K562 (cell line): ENCODE measurements at regions not wholly inside any gene's neighbourhood (a gene's known extent, or its start where the extent isn't known, plus 50 kb on each side); places are given as distances from the start of the nearest gene placed in this dataset.
A peak's percentile ranks its signal among the peaks of the same experiment; 100 is the strongest.

Experiments
- ATAC-seq: fragments of 200-7000 bp; cut with Tn5 transposase; 3 replicates; pipeline ENCODE4 v1.9.1; 2020; ENCODE audit warnings: moderate library complexity
- BruUV-seq: library from RNA; stranded (reverse); fragments of 400-500 nt; replicated peaks from 2 replicates; lab custom pipeline; 2021; lab: Mats Ljungman, UMichigan
- CTCF ChIA-PET: fragments of 300-600 bp; formaldehyde crosslinking; extraction: SDS; loops from one replicate; lab custom pipeline; 2021; ENCODE audit warnings: low intra/inter-chr PET ratio; lab: Yijun Ruan, JAX
- POLR2A ChIA-PET: fragments of 300-600, 350-650 bp; sonication (Branson Sonifier 250); formaldehyde crosslinking; extraction: SDS; loops from one replicate; lab custom pipeline; 2021; ENCODE audit warnings: antibody characterized with exemption, inconsistent platforms; lab: Yijun Ruan, JAX
- DNase-seq, 4 experiments: peaks; one replicate each; pipeline versions ENCODE4 v3.0.0 to v3.0.0-alpha.2; 2011 to 2018; ENCODE audit warnings: low spot score in 3 of 4, mixed read lengths in 3 of 4; ENCODE audit errors: extremely low read depth in 1 of 4
- FAIRE-seq: peaks from 2 replicates; lab custom pipeline; 2011; peaks lifted over from hg19 to GRCh38; lab: Jason Lieb, UNC
- H2AFZ ChIP-seq: 2 replicates; pipeline ENCODE4 v1.6.0; 2011; ENCODE audit warnings: low read depth, low read length, control low read depth, inconsistent platforms
- H3K27ac ChIP-seq: fragments of 200-600 bp; 3 replicates; pipeline ENCODE4 v1.8.0; 2011; ENCODE audit warnings: low read depth, mild to moderate bottlenecking, control low read depth, inconsistent platforms, low read length, moderate library complexity, mixed read lengths; ENCODE audit errors: extremely low read depth
- H3K27me3 ChIP-seq, 2 experiments: fragments of 300-600 bp in 1 of 2; 2 replicates in 1 of 2; 3 replicates in 1 of 2; pipeline versions ENCODE4 v1.6.0 to v1.8.0; 2011; ENCODE audit warnings: inconsistent platforms in 2 of 2, low read length in 2 of 2, mild to moderate bottlenecking in 1 of 2, mixed read lengths in 1 of 2, moderate library complexity in 1 of 2; ENCODE audit not compliant: control insufficient read depth in 2 of 2, insufficient read depth in 2 of 2
- H3K36me3 ChIP-seq: fragments of 300-600 bp; 3 replicates; pipeline ENCODE4 v1.8.0; 2011; ENCODE audit warnings: mild to moderate bottlenecking, low read length, inconsistent platforms; ENCODE audit not compliant: control insufficient read depth, insufficient read depth
- H3K4me1 ChIP-seq, 2 experiments: fragments of 200-600 bp in 1 of 2; replicated peaks in 1 of 2; 2 replicates in 1 of 2; 3 replicates in 1 of 2; pipeline versions ENCODE4 v1.5.1 to v1.8.0; 2011; ENCODE audit warnings: inconsistent platforms in 2 of 2, low read length in 2 of 2, mild to moderate bottlenecking in 1 of 2, mixed read lengths in 1 of 2, moderate library complexity in 1 of 2; ENCODE audit not compliant: control insufficient read depth in 2 of 2, insufficient read depth in 2 of 2
- H3K4me2 ChIP-seq: 2 replicates; pipeline ENCODE4 v1.6.1; 2011; ENCODE audit warnings: low read length, control low read depth, inconsistent platforms, mixed read lengths; ENCODE audit not compliant: insufficient read depth
- H3K4me3 ChIP-seq: fragments of 200-600 bp; sonication (generic), shearing (Covaris generic); 2 replicates; pipeline ENCODE4 v1.5.1; 2016; ENCODE audit warnings: control low read depth, inconsistent platforms
- H3K79me2 ChIP-seq: fragments of 200-600 bp; 3 replicates; pipeline ENCODE4 v1.8.0; 2011; ENCODE audit warnings: low read length, inconsistent platforms; ENCODE audit not compliant: control insufficient read depth, insufficient read depth
- H3K9ac ChIP-seq, 2 experiments: 2 replicates each; pipeline versions ENCODE4 v1.6.0 to v1.6.1; 2011; ENCODE audit warnings: low read depth in 2 of 2, low read length in 2 of 2, control low read depth in 1 of 2, inconsistent platforms in 1 of 2, mild to moderate bottlenecking in 1 of 2, mixed read lengths in 1 of 2; ENCODE audit not compliant: insufficient read depth in 1 of 2
- H3K9me1 ChIP-seq: one replicate; pipeline ENCODE4 v1.6.0; 2011; ENCODE audit warnings: inconsistent platforms, mild to moderate bottlenecking, low read length, moderate library complexity; ENCODE audit not compliant: control insufficient read depth, insufficient read depth
- H3K9me3 ChIP-seq: replicated peaks from 2 replicates; pipeline ENCODE4 v1.5.1; 2011; ENCODE audit warnings: low read depth, low read length, inconsistent platforms; ENCODE audit not compliant: control insufficient read depth, insufficient read depth
- H4K20me1 ChIP-seq: replicated peaks from 2 replicates; pipeline ENCODE4 v1.6.1; 2011; ENCODE audit warnings: low read length, inconsistent platforms, mixed read lengths; ENCODE audit not compliant: control insufficient read depth, insufficient read depth
- DPF2 ChIP-seq: fragments of 450-650 bp; IDR thresholded peaks from 2 replicates; pipeline ENCODE4 v1.6.1; 2016
- L3MBTL2 ChIP-seq: fragments of 450-650 bp; IDR thresholded peaks from 2 replicates; pipeline ENCODE4 v1.6.1; 2016; ENCODE audit warnings: mild to moderate bottlenecking, moderate library complexity
- NFE2 ChIP-seq: IDR thresholded peaks from 2 replicates; pipeline ENCODE4 v1.6.1; 2014; ENCODE audit warnings: antibody characterized with exemption, low read depth
- PHF20 ChIP-seq: fragments of 450-650 bp; IDR thresholded peaks from 2 replicates; pipeline ENCODE4 v1.6.1; 2018; ENCODE audit not compliant: partially characterized antibody
- RAD21 ChIP-seq, 2 experiments: fragments of 250-450 bp in 1 of 2; fragments of 450-650 bp in 1 of 2; sonication (Bioruptor Pico) in 1 of 2; formaldehyde crosslinking in 1 of 2; IDR thresholded peaks in 1 of 2; conservative IDR thresholded peaks in 1 of 2; 2 replicates each; pipeline versions ENCODE4 v1.4.0 to v1.8.0; 2020 to 2022; ENCODE audit warnings: mild to moderate bottlenecking in 2 of 2, moderate library complexity in 1 of 2
- SRSF7 ChIP-seq: fragments of 200-400 bp; formaldehyde crosslinking; optimal IDR thresholded peaks from 2 replicates; pipeline ENCODE3; 2017; ENCODE audit warnings: mild to moderate bottlenecking, low read depth, low read length
- ZNF165 ChIP-seq: fragments of 250-450 bp; sonication (Bioruptor Pico); IDR thresholded peaks from 2 replicates; pipeline ENCODE4 v1.4.0; 2020; ENCODE audit warnings: borderline replicate concordance
- WGBS: fragments of 100-300 bp; shearing (Covaris generic); methylation state at CpG from one replicate; pipeline ENCODE4 v1.1.6; 2016; ENCODE audit warnings: low coverage, mixed read lengths; ENCODE audit not compliant: insufficient coverage; ENCODE audit errors: missing lambda C conversion rate; 5-methylcytosine and 5-hydroxymethylcytosine counted together
- in situ Hi-C: fragments of 300-500 bp; cut with MboI; formaldehyde crosslinking; loops from 4 replicates; pipeline ENCODE4 v1.15.0; 2018; ENCODE audit warnings: inconsistent platforms, mixed read lengths
- intact Hi-C: fragments of 100-400 bp; cut with micrococcal nuclease; formaldehyde crosslinking; loops from 2 replicates; pipeline ENCODE4 v1.14.2; 2022
- TF ChIP-seq, protein P1 (sequence below), 2 experiments: fragments of 250-450 bp in 1 of 2; fragments of 450-650 bp in 1 of 2; sonication (Bioruptor Pico) in 1 of 2; IDR thresholded peaks; 2 replicates each; pipeline versions ENCODE4 v1.6.1 to v1.8.0; 2016 to 2021; ENCODE audit warnings: mild to moderate bottlenecking in 2 of 2, moderate library complexity in 2 of 2, missing compliant biosample characterization in 1 of 2, missing genetic modification characterization in 1 of 2
- TF ChIP-seq, protein P2 (sequence below): IDR thresholded peaks from 3 replicates; pipeline ENCODE4 v1.6.1; 2011; ENCODE audit warnings: borderline replicate concordance, mild to moderate bottlenecking; ENCODE audit not compliant: insufficient read length, insufficient read depth

DNA sequence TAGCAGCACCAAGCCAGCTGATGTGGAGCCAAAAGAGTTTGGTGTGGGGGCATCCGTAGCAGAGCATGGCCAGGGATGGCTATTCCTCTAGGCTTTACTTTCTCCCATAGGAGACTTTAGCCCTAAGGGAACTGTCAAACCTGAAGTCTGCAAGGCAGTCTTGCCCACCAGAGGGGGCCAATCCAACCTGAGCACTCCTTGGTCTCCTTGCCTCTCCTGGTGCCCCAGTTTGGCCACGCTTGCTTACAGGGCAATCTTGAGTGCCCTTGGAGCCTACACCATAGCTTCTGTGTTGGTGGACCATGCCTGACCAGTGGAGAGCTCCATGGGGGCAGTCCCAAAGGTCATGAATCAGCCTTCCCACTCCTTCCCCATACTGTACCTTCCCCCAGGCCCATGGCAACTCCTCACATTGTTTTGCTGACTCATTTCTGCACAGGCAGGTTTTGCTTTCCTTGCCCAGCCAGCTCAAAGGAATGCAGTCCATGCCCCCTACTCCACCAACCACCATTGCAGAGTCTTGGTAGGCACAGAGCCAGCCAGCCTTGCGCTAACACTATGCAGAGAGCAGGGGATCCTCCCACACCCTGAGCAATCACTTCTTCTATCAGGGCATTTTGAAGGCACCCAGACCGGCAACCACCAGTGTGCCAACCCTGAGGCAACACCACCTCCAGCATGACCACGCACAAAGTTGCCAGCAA is 1421.2 kb upstream of the RAG2 start:
- H3K9me1 ChIP-seq = no peaks in the 10 kb centered on the region
- FAIRE-seq (no peak), ATAC-seq (no peak), DNase-seq (no peak)
- no peak overlapping the region for H3K27ac ChIP-seq
- ChIA-PET POLR2A (no interaction called here), CTCF (no interaction called here)
- H3K4me2 ChIP-seq = no peak overlapping the region
- WGBS = 9% methylated on average over 5 of the region's 5 CpGs
- in situ Hi-C loops = no loop called here
- intact Hi-C loops = no loop called here
- no peaks in the 10 kb centered on the region for H3K9me3 ChIP-seq
- no peaks in the 10 kb centered on the region for H3K4me1 ChIP-seq
- H3K36me3 ChIP-seq = no peaks in the 10 kb centered on the region
- H4K20me1 ChIP-seq = no peaks in the 10 kb centered on the region
- no peaks in the 10 kb centered on the region for H3K27me3 ChIP-seq
- BruUV-seq = no TSS peak
- no peaks in the 10 kb centered on the region for H3K79me2 ChIP-seq
- H3K9ac ChIP-seq = no peak overlapping the region
- no peak for TF ChIP-seq DPF2
- TF ChIP-seq RAD21 (CRISPR knock-in tag; conservative IDR thresholded peaks at IDR 0.05 in 1 of 2, IDR thresholded peaks at IDR 0.05 in 1 of 2) = 0 out of 4 replicates have a peak, but pooled peaks of 1 of the 2 experiments have one; percentile 6
- TF ChIP-seq SRSF7 = no peak
- 0 out of 2 replicates have a peak, but pooled peaks have one; percentile 13 for TF ChIP-seq NFE2
- TF ChIP-seq, all 486 proteins: peak for 2
- Histone ChIP-seq H3K4me3 (no peak overlapping the region), H2AFZ (no peak overlapping the region)

DNA sequence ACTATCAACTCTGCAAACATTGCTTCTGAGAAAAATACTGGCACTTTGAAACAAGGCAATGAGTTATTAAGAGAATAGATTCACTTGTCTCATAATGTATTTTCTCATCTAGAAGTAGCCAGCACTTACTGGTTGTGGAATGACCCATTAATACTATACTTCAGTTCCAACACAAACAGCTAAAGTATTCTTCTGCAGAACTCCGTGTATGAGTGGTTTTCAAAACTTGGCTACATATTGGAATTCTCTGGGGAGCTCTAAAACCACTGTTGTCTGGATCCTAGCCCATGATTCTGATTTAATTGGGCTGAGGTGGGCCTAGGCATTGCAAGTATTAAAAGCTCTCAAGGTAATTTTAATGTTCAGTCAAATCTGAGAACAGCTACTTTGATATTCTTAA is 1416.4 kb upstream of the RAG2 start:
- WGBS = 0% methylated on average over 1 of the region's 1 CpG
- CTCF ChIA-PET = no interaction called here
- Histone ChIP-seq H3K79me2 (no peaks in the 10 kb centered on the region), H3K4me2 (no peak overlapping the region), H3K27me3 (no peaks in the 10 kb centered on the region), H2AFZ (no peak overlapping the region), H3K4me1 (no peaks in the 10 kb centered on the region), H3K36me3 (no peaks in the 10 kb centered on the region), H3K27ac (no peak overlapping the region), H3K4me3 (no peak overlapping the region), H3K9ac (no peak overlapping the region), H3K9me1 (no peaks in the 10 kb centered on the region), H3K9me3 (no peaks in the 10 kb centered on the region), H4K20me1 (no peaks in the 10 kb centered on the region)
- POLR2A ChIA-PET = no interaction called here
- intact Hi-C loops = no loop called here
- in situ Hi-C loops = no loop called here
- FAIRE-seq = no peak
- BruUV-seq = no TSS peak
- no peak for ATAC-seq
- DNase-seq = no peak
- TF ChIP-seq, protein P1, sequence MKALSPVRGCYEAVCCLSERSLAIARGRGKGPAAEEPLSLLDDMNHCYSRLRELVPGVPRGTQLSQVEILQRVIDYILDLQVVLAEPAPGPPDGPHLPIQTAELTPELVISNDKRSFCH (CRISPR knock-in tag; IDR thresholded peaks at IDR 0.05) = no peak
- TF ChIP-seq, protein P1 (tag; IDR thresholded peaks at IDR 0.05) = no peak
- TF ChIP-seq PHF20 = no peak
- TF ChIP-seq, protein P2, sequence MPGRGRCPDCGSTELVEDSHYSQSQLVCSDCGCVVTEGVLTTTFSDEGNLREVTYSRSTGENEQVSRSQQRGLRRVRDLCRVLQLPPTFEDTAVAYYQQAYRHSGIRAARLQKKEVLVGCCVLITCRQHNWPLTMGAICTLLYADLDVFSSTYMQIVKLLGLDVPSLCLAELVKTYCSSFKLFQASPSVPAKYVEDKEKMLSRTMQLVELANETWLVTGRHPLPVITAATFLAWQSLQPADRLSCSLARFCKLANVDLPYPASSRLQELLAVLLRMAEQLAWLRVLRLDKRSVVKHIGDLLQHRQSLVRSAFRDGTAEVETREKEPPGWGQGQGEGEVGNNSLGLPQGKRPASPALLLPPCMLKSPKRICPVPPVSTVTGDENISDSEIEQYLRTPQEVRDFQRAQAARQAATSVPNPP = no peak
- no peak for TF ChIP-seq ZNF165 (CRISPR knock-in tag)
- TF ChIP-seq L3MBTL2 = no peak
